ENCODE measurements at regions not wholly inside any gene's neighbourhood (a gene's known extent, or its start where the extent isn't known, plus 50 kb on each side); places are given as distances from the start of the nearest gene placed in this dataset.

GRCh38 chr2:217261452-217261851 is 401.6 kb upstream of the TNP1 start:
- H3K4me3 ChIP-seq (ENCODE audit: low read depth, low read length): no peak overlapping the region
- no peak for TF ChIP-seq MAX (IDR thresholded peaks at IDR 0.05; ENCODE audit: low read depth, low read length)
- no peak for TF ChIP-seq MYC (IDR thresholded peaks at IDR 0.05; ENCODE audit: low read depth, low read length)
- no peak for TF ChIP-seq POLR2A (IDR thresholded peaks at IDR 0.05; ENCODE audit: extremely low read depth, insufficient read length)
- no peak for TF ChIP-seq CTCF (IDR thresholded peaks at IDR 0.05; ENCODE audit: low read depth, low read length)
- no peak for DNase-seq (ENCODE audit: low read depth)

GRCh38 chr2:217260441-217261115 is 400.7 kb upstream of the TNP1 start:
- DNase-seq (ENCODE audit: low read depth): no peak
- H3K4me3 ChIP-seq (ENCODE audit: low read depth, low read length): no peak overlapping the region
- TF ChIP-seq MYC (IDR thresholded peaks at IDR 0.05; ENCODE audit: low read depth, low read length): no peak

DNA sequence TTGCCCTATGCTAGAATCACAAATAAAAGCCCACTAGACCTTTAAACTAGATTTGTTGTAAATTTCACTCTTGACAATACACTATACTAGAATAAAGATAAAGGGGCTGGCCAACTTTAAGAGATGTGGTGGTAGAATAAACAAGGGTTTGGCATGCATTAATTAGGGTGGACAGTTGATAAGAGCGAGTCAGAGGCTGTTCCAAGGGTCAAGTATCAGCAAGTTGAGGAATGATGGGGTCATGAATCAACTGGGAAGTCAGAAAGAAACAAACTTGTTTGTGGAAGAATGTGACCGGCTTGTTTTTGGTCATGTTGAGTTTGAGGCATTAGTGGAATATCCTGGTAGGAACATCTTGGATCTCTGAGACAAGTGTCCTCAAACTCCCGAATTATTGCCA is 398.3 kb upstream of the TNP1 start:
- no peak overlapping the region for H3K4me3 ChIP-seq (ENCODE audit: low read depth, low read length)
- no peak for TF ChIP-seq POLR2A (IDR thresholded peaks at IDR 0.05; ENCODE audit: extremely low read depth, insufficient read length)
- TF ChIP-seq MAX (IDR thresholded peaks at IDR 0.05; ENCODE audit: low read depth, low read length): no peak
- no peak for TF ChIP-seq MYC (IDR thresholded peaks at IDR 0.05; ENCODE audit: low read depth, low read length)
- no peak for TF ChIP-seq CTCF (IDR thresholded peaks at IDR 0.05; ENCODE audit: low read depth, low read length)
- no peak for DNase-seq (ENCODE audit: low read depth)

DNA sequence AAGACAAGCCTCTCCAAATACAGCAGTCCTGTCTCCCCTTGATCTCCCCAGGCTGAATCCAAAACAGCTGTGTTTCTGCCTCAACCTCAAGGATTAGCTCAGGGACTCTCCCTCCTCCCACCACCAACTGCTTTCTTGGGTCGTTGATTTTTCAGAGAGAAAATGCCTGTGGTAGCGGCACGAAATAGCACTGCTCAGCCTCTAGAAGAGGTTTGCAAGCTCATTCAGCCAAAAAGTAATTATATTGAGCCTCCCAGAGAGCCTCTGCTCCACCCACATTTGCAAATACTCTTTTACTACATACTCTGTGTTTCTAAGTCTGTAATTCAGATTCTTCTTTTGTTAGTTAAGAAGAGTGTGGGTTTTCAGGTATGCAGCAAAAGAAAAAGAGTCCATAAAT is 396.4 kb upstream of the TNP1 start:
- DNase-seq (ENCODE audit: low read depth): no peak
- no peak overlapping the region for H3K4me3 ChIP-seq (ENCODE audit: low read depth, low read length)
- no peak for TF ChIP-seq POLR2A (IDR thresholded peaks at IDR 0.05; ENCODE audit: extremely low read depth, insufficient read length)
- TF ChIP-seq CTCF (IDR thresholded peaks at IDR 0.05; ENCODE audit: low read depth, low read length): no peak
- no peak for TF ChIP-seq MYC (IDR thresholded peaks at IDR 0.05; ENCODE audit: low read depth, low read length)
- no peak for TF ChIP-seq MAX (IDR thresholded peaks at IDR 0.05; ENCODE audit: low read depth, low read length)

GRCh38 chr2:217254111-217254510 is 394.2 kb upstream of the TNP1 start:
- TF ChIP-seq MYC (IDR thresholded peaks at IDR 0.05; ENCODE audit: low read depth, low read length): no peak
- TF ChIP-seq POLR2A (IDR thresholded peaks at IDR 0.05; ENCODE audit: extremely low read depth, insufficient read length): no peak
- no peak for TF ChIP-seq CTCF (IDR thresholded peaks at IDR 0.05; ENCODE audit: low read depth, low read length)
- TF ChIP-seq MAX (IDR thresholded peaks at IDR 0.05; ENCODE audit: low read depth, low read length): no peak
- no peak for DNase-seq (ENCODE audit: low read depth)
- H3K4me3 ChIP-seq (ENCODE audit: low read depth, low read length): no peak overlapping the region

DNA sequence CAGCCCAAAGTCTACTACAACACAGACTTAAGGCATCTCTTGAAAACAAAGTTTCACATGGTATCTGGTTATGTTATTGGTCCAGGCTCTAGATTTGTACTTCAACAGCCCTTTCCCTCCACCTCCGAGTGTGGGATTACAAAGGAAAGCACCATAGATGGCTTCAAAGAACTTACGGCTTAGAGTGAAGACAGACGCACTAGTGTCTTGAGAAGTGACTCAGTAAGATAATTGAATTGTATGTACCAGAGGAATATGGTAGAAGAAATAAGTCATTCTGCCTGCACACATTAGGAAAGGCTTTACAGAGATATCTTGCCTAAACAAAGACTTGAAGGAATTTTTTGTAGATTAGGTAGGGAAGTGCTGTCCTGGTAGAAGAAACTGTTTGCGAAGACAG is 392.3 kb upstream of the TNP1 start:
- no peak for DNase-seq (ENCODE audit: low read depth)
- TF ChIP-seq CTCF (IDR thresholded peaks at IDR 0.05; ENCODE audit: low read depth, low read length) (no peak), POLR2A (IDR thresholded peaks at IDR 0.05; ENCODE audit: extremely low read depth, insufficient read length) (no peak), MAX (IDR thresholded peaks at IDR 0.05; ENCODE audit: low read depth, low read length) (no peak), MYC (IDR thresholded peaks at IDR 0.05; ENCODE audit: low read depth, low read length) (no peak)
- H3K4me3 ChIP-seq (ENCODE audit: low read depth, low read length): no peak overlapping the region

Data from NB4 (cell line).